ENCODE measurements at regions not wholly inside any gene's neighbourhood (a gene's known extent, or its start where the extent isn't known, plus 50 kb on each side); places are given as distances from the start of the nearest gene placed in this dataset.

GRCh38 chr5:43973318-43973717 is 370.3 kb downstream of the NNT start:
- in situ Hi-C loops (cut with HindIII; ENCODE audit: low pct_unique_long_range_greater_than_20kb, low sequenced_read_pairs): no loop called here
- BruUV-seq (replicated peaks): no TSS peak
- H3K27me3 ChIP-seq (ENCODE audit: control insufficient read depth, insufficient read depth, low read length): no peaks in the 10 kb centered on the region
- ChIA-PET CTCF (no interaction called here), POLR2A (no interaction called here)
- intact Hi-C loops (cut with micrococcal nuclease; ENCODE audit: unreplicated experiment): no loop called here
- TF ChIP-seq REST (IDR thresholded peaks at IDR 0.05; ENCODE audit: insufficient read depth in 1 of 2, low read depth in 2 of 2, low read length in 1 of 2) (no peak), POLR2AphosphoS5 (IDR thresholded peaks at IDR 0.05; ENCODE audit: low read depth, low read length) (no peak), SIN3A (IDR thresholded peaks at IDR 0.05; ENCODE audit: borderline replicate concordance, insufficient read depth, low read depth, low read length) (no peak), TCF7L2 (IDR thresholded peaks at IDR 0.05; ENCODE audit: low read depth, low read length) (no peak)
- TF ChIP-seq, protein P1, sequence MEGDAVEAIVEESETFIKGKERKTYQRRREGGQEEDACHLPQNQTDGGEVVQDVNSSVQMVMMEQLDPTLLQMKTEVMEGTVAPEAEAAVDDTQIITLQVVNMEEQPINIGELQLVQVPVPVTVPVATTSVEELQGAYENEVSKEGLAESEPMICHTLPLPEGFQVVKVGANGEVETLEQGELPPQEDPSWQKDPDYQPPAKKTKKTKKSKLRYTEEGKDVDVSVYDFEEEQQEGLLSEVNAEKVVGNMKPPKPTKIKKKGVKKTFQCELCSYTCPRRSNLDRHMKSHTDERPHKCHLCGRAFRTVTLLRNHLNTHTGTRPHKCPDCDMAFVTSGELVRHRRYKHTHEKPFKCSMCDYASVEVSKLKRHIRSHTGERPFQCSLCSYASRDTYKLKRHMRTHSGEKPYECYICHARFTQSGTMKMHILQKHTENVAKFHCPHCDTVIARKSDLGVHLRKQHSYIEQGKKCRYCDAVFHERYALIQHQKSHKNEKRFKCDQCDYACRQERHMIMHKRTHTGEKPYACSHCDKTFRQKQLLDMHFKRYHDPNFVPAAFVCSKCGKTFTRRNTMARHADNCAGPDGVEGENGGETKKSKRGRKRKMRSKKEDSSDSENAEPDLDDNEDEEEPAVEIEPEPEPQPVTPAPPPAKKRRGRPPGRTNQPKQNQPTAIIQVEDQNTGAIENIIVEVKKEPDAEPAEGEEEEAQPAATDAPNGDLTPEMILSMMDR (IDR thresholded peaks at IDR 0.05): no peak
- no peak for DNase-seq (ENCODE audit: low read depth, low spot score)
- ATAC-seq: no peak
- H3K36me3 ChIP-seq (ENCODE audit: control insufficient read depth, insufficient read depth, low read length): no peaks in the 10 kb centered on the region
- H3K27ac ChIP-seq (ENCODE audit: low read length): no peak overlapping the region
- no peak overlapping the region for H3K4me3 ChIP-seq (ENCODE audit: low read depth in 2 of 2, low read length in 2 of 2)
- no peaks in the 10 kb centered on the region for H3K9me3 ChIP-seq (ENCODE audit: control insufficient read depth, insufficient read depth, low read depth, low read length)
- H3K4me1 ChIP-seq (ENCODE audit: control insufficient read depth, insufficient read depth, low read length): no peaks in the 10 kb centered on the region

- intact Hi-C loops (cut with micrococcal nuclease; ENCODE audit: unreplicated experiment) (no loop called here), in situ Hi-C loops (cut with HindIII; ENCODE audit: low pct_unique_long_range_greater_than_20kb, low sequenced_read_pairs) (no loop called here)
- Histone ChIP-seq H3K27me3 (ENCODE audit: control insufficient read depth, insufficient read depth, low read length) (no peaks in the 10 kb centered on the region), H3K27ac (ENCODE audit: low read length) (no peak overlapping the region), H3K9me3 (ENCODE audit: control insufficient read depth, insufficient read depth, low read depth, low read length) (no peaks in the 10 kb centered on the region), H3K36me3 (ENCODE audit: control insufficient read depth, insufficient read depth, low read length) (no peaks in the 10 kb centered on the region), H3K4me3 (ENCODE audit: low read depth in 2 of 2, low read length in 2 of 2) (no peak overlapping the region), H3K4me1 (ENCODE audit: control insufficient read depth, insufficient read depth, low read length) (no peaks in the 10 kb centered on the region)
- CTCF ChIA-PET: no interaction called here
- DNase-seq (ENCODE audit: low read depth, low spot score) (no peak), ATAC-seq (no peak)
- POLR2A ChIA-PET: no interaction called here
- TF ChIP-seq POLR2AphosphoS5 (IDR thresholded peaks at IDR 0.05; ENCODE audit: low read depth, low read length) (no peak), SIN3A (IDR thresholded peaks at IDR 0.05; ENCODE audit: borderline replicate concordance, insufficient read depth, low read depth, low read length) (no peak), TCF7L2 (IDR thresholded peaks at IDR 0.05; ENCODE audit: low read depth, low read length) (no peak), REST (IDR thresholded peaks at IDR 0.05; ENCODE audit: insufficient read depth in 1 of 2, low read depth in 2 of 2, low read length in 1 of 2) (no peak)
- TF ChIP-seq, protein P1 (IDR thresholded peaks at IDR 0.05): no peak
- BruUV-seq (replicated peaks): no TSS peak
Measured at GRCh38 chr5:43967165-43967564, 364.2 kb downstream of the NNT start.
